Activated T-cell treated with anti-CD3 and anti-CD28 coated beads, Interleukin-2, amount 50 U/mL, for 4 hours (primary cell): ENCODE measurements at regions not wholly inside any gene's neighbourhood (a gene's known extent, or its start where the extent isn't known, plus 50 kb on each side); places are given as distances from the start of the nearest gene placed in this dataset.

Experiments
- ATAC-seq, 2 donors: fragments of 200-7000 bp; cut with Tn5 transposase; one replicate each; pipeline ENCODE4 v1.10.0; 2021
- DNase-seq: peaks from one replicate; pipeline ENCODE4 v3.0.0-alpha.2; 2020
- H3K27me3 Mint-ChIP-seq: one replicate; pipeline ENCODE4 v1.8.0; 2021; ENCODE audit warnings: low read depth, mixed read lengths
- H3K36me3 Mint-ChIP-seq: one replicate; pipeline ENCODE4 v1.8.0; 2022; ENCODE audit warnings: mixed read lengths; ENCODE audit not compliant: insufficient read depth
- H3K4me1 Mint-ChIP-seq: one replicate; pipeline ENCODE4 v1.8.0; 2021; ENCODE audit warnings: low read depth, mixed read lengths
- H3K4me3 Mint-ChIP-seq: one replicate; pipeline ENCODE4 v1.8.0; 2021; ENCODE audit warnings: mild to moderate bottlenecking, moderate library complexity, mixed read lengths
- H3K9me3 Mint-ChIP-seq: one replicate; pipeline ENCODE4 v1.8.0; 2021; ENCODE audit warnings: mixed read lengths

GRCh38 chr4:162360369-162361149, 196.8 kb upstream of the FSTL5 start:
- H3K9me3 Mint-ChIP-seq = no peaks in the 10 kb centered on the region
- H3K4me1 Mint-ChIP-seq = no peaks in the 10 kb centered on the region
- H3K4me3 Mint-ChIP-seq = no peak overlapping the region
- no peak for DNase-seq
- ATAC-seq = no peak
- H3K36me3 Mint-ChIP-seq = no peaks in the 10 kb centered on the region
- H3K27me3 Mint-ChIP-seq = no peaks in the 10 kb centered on the region

- Mint-ChIP-seq H3K9me3 (no peaks in the 10 kb centered on the region), H3K36me3 (no peaks in the 10 kb centered on the region), H3K4me3 (no peak overlapping the region), H3K4me1 (no peaks in the 10 kb centered on the region), H3K27me3 (no peaks in the 10 kb centered on the region)
- DNase-seq = no peak
- ATAC-seq = no peak
Measured at GRCh38 chr4:162356181-162356580, 192.4 kb upstream of the FSTL5 start.

GRCh38 chr4:162352580-162353107, 188.8 kb upstream of the FSTL5 start:
- DNase-seq (no peak), ATAC-seq (no peak)
- no peaks in the 10 kb centered on the region for H3K27me3 Mint-ChIP-seq
- no peaks in the 10 kb centered on the region for H3K4me1 Mint-ChIP-seq
- no peaks in the 10 kb centered on the region for H3K36me3 Mint-ChIP-seq
- no peaks in the 10 kb centered on the region for H3K9me3 Mint-ChIP-seq
- no peak overlapping the region for H3K4me3 Mint-ChIP-seq

GRCh38 chr4:162350331-162350730, 186.5 kb upstream of the FSTL5 start:
- no peak overlapping the region for H3K4me3 Mint-ChIP-seq
- H3K9me3 Mint-ChIP-seq = no peaks in the 10 kb centered on the region
- DNase-seq (no peak), ATAC-seq (no peak)
- H3K4me1 Mint-ChIP-seq = no peaks in the 10 kb centered on the region
- no peaks in the 10 kb centered on the region for H3K27me3 Mint-ChIP-seq
- no peaks in the 10 kb centered on the region for H3K36me3 Mint-ChIP-seq

GRCh38 chr4:162349395-162349794, 185.6 kb upstream of the FSTL5 start:
- Mint-ChIP-seq H3K27me3 (no peaks in the 10 kb centered on the region), H3K4me3 (no peak overlapping the region), H3K9me3 (no peaks in the 10 kb centered on the region), H3K4me1 (no peaks in the 10 kb centered on the region), H3K36me3 (no peaks in the 10 kb centered on the region)
- ATAC-seq = no peak
- DNase-seq = no peak

- Mint-ChIP-seq H3K4me1 (no peaks in the 10 kb centered on the region), H3K9me3 (peaks cover 6% of the 10 kb centered on the region), H3K27me3 (no peaks in the 10 kb centered on the region), H3K4me3 (no peak overlapping the region), H3K36me3 (no peaks in the 10 kb centered on the region)
- no peak for ATAC-seq
- no peak for DNase-seq
Measured at GRCh38 chr4:162347842-162348213, 184.0 kb upstream of the FSTL5 start.

GRCh38 chr4:162347156-162347841, 183.5 kb upstream of the FSTL5 start:
- H3K4me3 Mint-ChIP-seq = no peak overlapping the region
- no peaks in the 10 kb centered on the region for H3K27me3 Mint-ChIP-seq
- peaks cover 8% of the 10 kb centered on the region for H3K9me3 Mint-ChIP-seq
- ATAC-seq = no peak
- no peaks in the 10 kb centered on the region for H3K4me1 Mint-ChIP-seq
- no peaks in the 10 kb centered on the region for H3K36me3 Mint-ChIP-seq
- no peak for DNase-seq

- no peak for ATAC-seq
Measured at GRCh38 chr4:162343967-162344366, 180.2 kb upstream of the FSTL5 start.

GRCh38 chr4:162341533-162341932, 177.7 kb upstream of the FSTL5 start:
- Mint-ChIP-seq H3K4me1 (no peaks in the 10 kb centered on the region), H3K36me3 (no peaks in the 10 kb centered on the region), H3K4me3 (no peak overlapping the region), H3K27me3 (no peaks in the 10 kb centered on the region), H3K9me3 (peaks cover 8% of the 10 kb centered on the region)
- no peak for ATAC-seq
- DNase-seq = no peak

More at GRCh38 chr4:162343967-162344366, 180.2 kb upstream of the FSTL5 start:
- no peaks in the 10 kb centered on the region for H3K4me1 Mint-ChIP-seq
- no peak overlapping the region for H3K4me3 Mint-ChIP-seq
- no peak for DNase-seq
- no peaks in the 10 kb centered on the region for H3K36me3 Mint-ChIP-seq
- peaks cover 8% of the 10 kb centered on the region for H3K9me3 Mint-ChIP-seq
- H3K27me3 Mint-ChIP-seq = no peaks in the 10 kb centered on the region

- no peaks in the 10 kb centered on the region for H3K36me3 Mint-ChIP-seq
- no peak overlapping the region for H3K4me3 Mint-ChIP-seq
- H3K4me1 Mint-ChIP-seq = no peaks in the 10 kb centered on the region
- no peak for DNase-seq
- H3K9me3 Mint-ChIP-seq = no peaks in the 10 kb centered on the region
- ATAC-seq = no peak
- no peaks in the 10 kb centered on the region for H3K27me3 Mint-ChIP-seq
Measured at GRCh38 chr4:162323919-162324318, 160.1 kb upstream of the FSTL5 start.

GRCh38 chr4:162322054-162322453, 158.3 kb upstream of the FSTL5 start:
- ATAC-seq = no peak
- no peak overlapping the region for H3K4me3 Mint-ChIP-seq

GRCh38 chr4:162285753-162286152, 122.0 kb upstream of the FSTL5 start:
- H3K9me3 Mint-ChIP-seq = peaks cover 15% of the 10 kb centered on the region
- H3K36me3 Mint-ChIP-seq = peaks cover 2% of the 10 kb centered on the region
- no peak for DNase-seq
- no peak for ATAC-seq
- no peaks in the 10 kb centered on the region for H3K27me3 Mint-ChIP-seq
- no peaks in the 10 kb centered on the region for H3K4me1 Mint-ChIP-seq
- H3K4me3 Mint-ChIP-seq = no peak overlapping the region

More at GRCh38 chr4:162322054-162322453, 158.3 kb upstream of the FSTL5 start:
- Mint-ChIP-seq H3K27me3 (no peaks in the 10 kb centered on the region), H3K9me3 (peaks cover 7% of the 10 kb centered on the region), H3K36me3 (no peaks in the 10 kb centered on the region), H3K4me1 (no peaks in the 10 kb centered on the region)
- DNase-seq = no peak

GRCh38 chr4:162282684-162283083, 118.9 kb upstream of the FSTL5 start:
- ATAC-seq = no peak
- Mint-ChIP-seq H3K27me3 (no peaks in the 10 kb centered on the region), H3K36me3 (peaks cover 2% of the 10 kb centered on the region), H3K4me3 (no peak overlapping the region), H3K4me1 (no peaks in the 10 kb centered on the region), H3K9me3 (peaks cover 9% of the 10 kb centered on the region)
- DNase-seq = no peak

GRCh38 chr4:162274354-162274753, 110.6 kb upstream of the FSTL5 start:
- Mint-ChIP-seq H3K27me3 (no peaks in the 10 kb centered on the region), H3K4me1 (no peaks in the 10 kb centered on the region), H3K4me3 (no peak overlapping the region), H3K36me3 (no peaks in the 10 kb centered on the region), H3K9me3 (peaks cover 10% of the 10 kb centered on the region)
- DNase-seq = no peak
- ATAC-seq = no peak

- H3K27me3 Mint-ChIP-seq = no peaks in the 10 kb centered on the region
- DNase-seq = no peak
- H3K9me3 Mint-ChIP-seq = peaks cover 10% of the 10 kb centered on the region
- ATAC-seq = no peak
- H3K4me3 Mint-ChIP-seq = no peak overlapping the region
- H3K36me3 Mint-ChIP-seq = no peaks in the 10 kb centered on the region
- no peaks in the 10 kb centered on the region for H3K4me1 Mint-ChIP-seq
Measured at GRCh38 chr4:162272215-162272614, 108.4 kb upstream of the FSTL5 start.
